ENCODE measurements at regions not wholly inside any gene's neighbourhood (a gene's known extent, or its start where the extent isn't known, plus 50 kb on each side); places are given as distances from the start of the nearest gene placed in this dataset.
"Not testable (repeated sequence)": the region's sequence is repeated elsewhere in the genome, so short reads cannot be mapped to it uniquely, and the experiment has no call there.

- no peak for DNase-seq
These were observed 500.6 kb downstream of the KIF4B start for GRCh38 chr5:155514105-155514563.

DNA sequence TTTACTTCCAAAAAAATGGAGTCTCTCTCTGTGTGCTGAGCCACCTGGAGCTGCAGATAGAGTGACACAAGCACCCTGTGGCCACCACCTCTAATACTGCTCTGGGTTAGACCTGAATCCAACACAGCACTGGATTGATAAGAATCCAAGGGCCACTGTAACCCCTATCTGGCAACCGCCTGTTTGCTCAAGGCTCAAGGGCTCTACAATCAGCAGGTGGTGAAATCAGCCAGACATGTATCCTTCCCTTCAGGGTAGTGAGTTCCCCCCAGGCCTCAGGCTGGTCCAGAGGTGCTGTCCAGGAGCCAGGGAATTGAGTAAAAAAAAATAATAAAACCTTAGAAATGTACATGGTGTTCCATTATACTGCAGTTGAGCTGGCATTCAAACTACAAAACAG lies 509.0 kb downstream of the KIF4B start:
- no peak for DNase-seq

GRCh38 chr5:155529362-155529761 lies 515.8 kb downstream of the KIF4B start:
- no peak for DNase-seq

DNA sequence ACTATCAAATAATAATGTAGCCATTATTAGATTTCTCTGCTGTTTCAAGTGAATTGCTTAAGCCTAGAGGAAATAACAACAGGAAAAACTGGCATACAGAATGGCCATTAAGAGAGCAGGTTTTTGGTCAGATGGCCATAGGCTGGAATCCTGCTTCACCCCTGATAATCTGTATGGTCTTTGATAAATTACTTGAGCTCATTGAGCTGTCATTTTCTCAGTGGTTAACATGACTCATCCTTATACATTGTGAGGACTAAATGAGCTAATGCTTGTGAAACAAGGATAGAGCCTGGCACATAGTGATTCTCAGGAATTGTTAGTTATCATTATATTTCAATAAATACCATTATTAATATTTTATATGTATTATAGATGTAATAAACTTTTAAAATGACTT lies 516.5 kb downstream of the KIF4B start:
- no peak for DNase-seq

DNA sequence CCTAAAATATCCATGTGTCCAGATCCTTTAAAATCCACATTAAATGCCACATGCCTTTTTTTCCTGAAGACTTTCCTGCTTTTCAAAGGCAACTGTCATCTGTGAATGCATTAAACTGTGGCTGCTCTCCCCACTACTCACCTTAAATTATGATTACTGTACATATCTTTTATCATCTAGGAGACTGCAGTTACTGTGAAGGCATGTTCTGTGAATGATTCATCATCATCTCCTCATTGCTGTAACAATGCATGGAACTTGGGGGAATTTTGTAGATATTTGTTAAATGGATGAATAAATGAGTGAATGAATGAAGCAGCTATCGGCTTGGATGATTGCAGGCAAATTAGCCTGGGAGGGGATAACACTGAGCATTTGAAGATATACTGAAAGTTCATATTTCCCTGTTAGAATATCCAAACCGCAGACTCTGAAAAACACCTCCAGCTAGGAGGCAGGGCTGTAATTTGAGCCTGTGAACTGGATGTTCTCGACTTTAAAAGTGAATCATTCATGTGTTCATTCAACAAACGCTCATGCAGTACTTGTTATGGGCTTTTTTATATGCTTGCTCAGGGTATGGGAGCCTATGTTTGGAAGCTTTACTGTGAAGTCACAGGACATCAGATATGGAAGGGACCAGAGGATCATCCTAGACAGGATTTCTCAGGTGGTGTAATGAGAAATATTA lies 519.2 kb downstream of the KIF4B start:
- no peak for DNase-seq

GRCh38 chr5:155540000-155540595 lies 526.5 kb downstream of the KIF4B start:
- DNase-seq: no peak

DNA sequence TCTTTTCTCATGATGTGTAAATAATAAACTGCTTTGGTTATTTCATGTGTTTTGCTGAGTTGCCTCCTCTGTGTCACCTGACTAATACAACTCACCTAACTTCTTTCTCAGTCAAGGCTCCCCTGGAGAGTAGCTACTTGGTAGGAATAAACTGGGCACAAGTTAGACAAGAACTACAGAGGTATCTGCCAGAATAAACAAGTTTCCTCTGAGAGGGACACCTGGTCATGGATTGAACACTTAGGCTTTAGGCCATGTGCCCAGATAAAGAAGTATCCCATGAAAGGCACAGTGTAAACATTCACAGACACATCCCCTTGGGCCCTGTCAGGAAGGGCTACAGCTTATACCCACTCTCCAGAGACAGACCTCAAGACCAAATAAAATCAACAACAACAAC lies 532.5 kb downstream of the KIF4B start:
- no peak for DNase-seq

DNA sequence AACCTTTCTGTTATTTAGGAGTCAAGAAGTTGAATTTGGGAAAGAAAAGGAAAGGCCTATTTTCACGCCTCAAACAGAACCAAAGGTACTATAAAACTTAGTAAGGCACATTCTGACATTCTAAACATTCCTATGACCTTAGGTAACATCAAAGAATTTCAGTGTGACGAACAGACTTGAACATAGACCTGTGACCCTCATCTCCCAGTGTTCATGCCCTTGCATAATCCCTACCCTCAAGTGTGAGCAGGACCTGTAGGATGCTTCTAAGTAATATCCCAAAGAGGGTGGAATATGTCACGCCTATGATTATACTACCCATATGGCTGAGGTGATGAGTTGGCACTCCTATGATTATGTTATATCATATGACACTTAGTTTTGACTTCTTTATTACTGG lies 540.9 kb downstream of the KIF4B start:
- DNase-seq: no peak

DNA sequence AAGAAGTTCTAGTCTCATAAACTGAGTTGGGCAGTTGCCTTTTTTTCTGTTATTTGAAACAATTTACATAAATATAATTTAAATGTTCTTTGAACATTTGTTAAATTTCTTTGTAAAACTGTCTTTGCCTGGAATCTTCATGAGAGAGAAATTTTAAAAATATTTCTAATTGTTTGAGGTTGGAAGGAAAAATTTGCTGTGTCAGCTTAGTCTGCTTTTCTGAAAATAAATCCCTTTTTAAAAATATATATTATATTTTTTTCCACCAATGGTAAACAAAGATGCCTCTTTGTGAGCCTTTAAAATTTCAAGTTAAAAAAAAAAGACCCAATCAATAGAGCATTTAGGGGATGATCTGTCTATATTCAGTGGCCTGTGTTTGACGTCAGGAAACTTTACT lies 542.7 kb downstream of the KIF4B start:
- DNase-seq: no peak

GRCh38 chr5:155556700-155557099 lies 543.1 kb downstream of the KIF4B start:
- no peak for DNase-seq

DNA sequence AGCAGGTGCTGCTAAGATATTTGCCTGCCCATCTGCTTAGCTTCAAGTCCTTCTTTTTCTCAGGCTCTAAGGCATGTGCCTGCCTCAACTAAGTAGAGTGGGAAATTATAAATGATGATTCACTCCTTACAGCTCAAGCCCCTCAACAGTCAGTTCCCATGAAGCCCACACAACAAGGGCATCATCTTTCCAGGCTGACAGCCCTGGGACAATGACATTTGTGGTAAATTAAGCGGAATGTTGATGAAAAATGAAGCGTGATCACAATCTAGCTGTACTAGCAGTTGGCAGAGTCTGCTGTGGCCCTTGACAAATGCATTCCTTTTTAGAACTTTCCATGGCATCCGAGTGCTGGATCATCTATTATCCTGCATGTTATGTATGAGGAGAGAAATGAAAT lies 548.6 kb downstream of the KIF4B start:
- DNase-seq: no peak

DNA sequence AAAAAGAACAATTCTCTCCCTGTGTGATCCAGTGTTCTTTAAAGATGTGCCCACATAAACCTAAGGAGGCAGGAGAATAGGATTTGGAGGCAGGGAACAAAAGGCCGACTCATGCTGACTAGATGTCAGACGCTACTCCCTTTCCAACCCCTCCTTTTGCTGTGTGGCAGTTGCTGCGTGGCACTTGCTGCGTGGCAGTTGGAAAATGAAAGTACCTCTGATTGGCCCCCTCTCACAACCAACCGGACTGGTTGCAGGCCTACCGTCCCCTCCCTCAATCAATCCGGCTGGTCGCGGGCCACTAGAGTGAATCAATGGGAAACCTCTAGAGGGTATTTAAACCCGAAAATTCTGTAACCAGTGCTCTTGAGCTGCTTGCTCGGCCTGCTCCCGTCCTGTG lies 551.0 kb downstream of the KIF4B start:
- no peak for DNase-seq

DNA sequence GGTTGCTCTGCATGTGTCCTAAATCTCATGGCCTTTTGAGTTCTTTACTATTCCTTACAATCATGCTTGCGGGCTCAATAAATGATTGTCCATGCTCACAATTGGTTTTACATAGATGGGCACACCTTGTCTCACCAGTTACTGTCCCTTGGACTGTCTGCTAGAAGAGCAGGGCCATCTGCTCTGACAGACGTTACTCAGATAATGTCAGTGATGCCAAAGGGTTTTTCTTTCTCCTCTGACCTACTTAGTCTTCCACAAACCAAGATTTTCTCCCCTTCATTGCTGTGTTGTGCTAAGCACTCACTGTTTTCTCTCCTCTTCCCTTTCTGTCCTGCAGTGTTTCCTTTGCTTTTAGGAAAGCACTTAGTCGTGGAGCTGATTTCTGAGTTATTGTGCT lies 562.3 kb downstream of the KIF4B start:
- DNase-seq: no peak

DNA sequence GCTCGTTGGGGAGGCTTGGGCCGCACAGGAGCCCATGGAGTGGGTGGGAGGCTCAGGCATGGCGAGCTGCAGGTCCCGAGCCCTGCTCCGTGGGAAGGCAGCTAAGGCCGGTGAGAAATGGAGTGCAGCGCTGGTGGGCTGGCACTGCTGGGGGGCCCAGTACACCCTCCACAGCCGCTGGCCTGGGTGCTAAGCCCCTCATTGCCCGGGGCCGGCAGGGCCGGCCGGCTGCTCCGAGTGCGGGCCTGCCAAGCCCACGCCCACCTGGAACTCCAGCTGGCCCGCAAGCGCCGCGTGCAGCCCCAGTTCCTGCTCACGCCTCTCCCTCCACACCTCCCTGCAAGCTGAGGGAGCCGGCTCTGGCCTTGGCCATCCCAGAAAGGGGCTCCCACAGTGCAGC lies 573.3 kb downstream of the KIF4B start:
- DNase-seq: not testable (repeated sequence)

DNA sequence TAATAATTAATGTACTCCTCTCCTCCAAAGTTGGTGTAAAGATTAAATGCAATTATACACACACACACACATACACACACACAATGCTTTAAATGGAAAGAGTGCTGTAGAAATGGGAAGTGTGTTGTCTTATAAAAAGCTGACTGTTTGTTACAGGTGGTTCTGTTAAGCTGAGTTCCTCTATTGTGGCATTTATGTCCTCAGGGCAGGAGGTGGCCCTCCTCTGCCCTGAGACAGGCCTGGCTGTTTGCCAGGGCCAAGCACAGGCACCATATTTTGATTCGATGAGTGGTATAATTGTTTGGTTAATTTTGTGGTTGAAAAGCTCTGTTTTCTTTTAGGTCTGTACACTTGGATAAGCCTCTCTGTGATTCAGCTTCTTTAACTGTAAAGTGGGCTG lies 573.9 kb downstream of the KIF4B start:
- no peak for DNase-seq

DNA sequence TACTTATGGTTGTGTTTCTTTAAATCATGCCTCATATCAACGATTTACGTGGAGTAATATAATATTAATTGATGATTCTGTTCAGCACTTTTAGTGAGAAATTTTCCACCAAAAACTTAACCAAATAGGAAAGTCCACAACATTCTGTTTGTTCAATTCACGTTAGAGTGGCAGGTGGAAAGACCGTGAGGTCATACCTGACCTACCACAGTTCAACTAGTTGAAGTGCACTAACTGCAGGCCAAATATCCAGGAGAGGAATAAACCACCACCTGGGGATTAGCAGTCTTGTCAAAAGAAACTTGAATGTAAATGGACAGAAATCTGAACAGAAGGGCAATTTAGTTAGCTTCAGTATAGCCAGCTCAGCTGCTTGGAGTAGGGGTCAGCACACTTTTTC lies 577.7 kb downstream of the KIF4B start:
- DNase-seq: no peak

DNA sequence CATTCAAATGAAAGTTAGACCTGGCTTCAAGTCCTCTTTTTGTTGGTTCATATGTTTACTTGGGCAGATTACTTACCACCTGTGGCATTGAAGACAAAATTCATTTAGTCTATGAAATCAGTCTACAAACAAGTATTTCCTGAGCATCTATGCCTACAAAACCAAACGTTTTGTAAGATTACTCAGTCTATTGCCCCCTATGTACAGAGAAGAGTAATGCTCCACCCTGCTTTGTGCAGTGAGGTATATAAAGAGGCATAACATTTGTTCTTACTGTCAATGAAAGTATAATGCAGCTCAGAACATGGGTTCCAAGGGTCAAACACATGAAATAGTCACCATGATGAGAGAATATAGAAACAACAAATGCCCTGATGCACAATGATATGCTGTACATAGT lies 580.7 kb downstream of the KIF4B start:
- no peak for DNase-seq

- DNase-seq: no peak
These were observed 582.2 kb downstream of the KIF4B start for GRCh38 chr5:155595791-155596190.

GRCh38 chr5:155598552-155598951 lies 585.0 kb downstream of the KIF4B start:
- no peak for DNase-seq

GRCh38 chr5:155605920-155606319 lies 592.4 kb downstream of the KIF4B start:
- DNase-seq: no peak

GRCh38 chr5:155616779-155617392 lies 603.3 kb downstream of the KIF4B start:
- DNase-seq: no peak

- no peak for DNase-seq
These were observed 606.1 kb downstream of the KIF4B start for GRCh38 chr5:155619688-155620087.

DNA sequence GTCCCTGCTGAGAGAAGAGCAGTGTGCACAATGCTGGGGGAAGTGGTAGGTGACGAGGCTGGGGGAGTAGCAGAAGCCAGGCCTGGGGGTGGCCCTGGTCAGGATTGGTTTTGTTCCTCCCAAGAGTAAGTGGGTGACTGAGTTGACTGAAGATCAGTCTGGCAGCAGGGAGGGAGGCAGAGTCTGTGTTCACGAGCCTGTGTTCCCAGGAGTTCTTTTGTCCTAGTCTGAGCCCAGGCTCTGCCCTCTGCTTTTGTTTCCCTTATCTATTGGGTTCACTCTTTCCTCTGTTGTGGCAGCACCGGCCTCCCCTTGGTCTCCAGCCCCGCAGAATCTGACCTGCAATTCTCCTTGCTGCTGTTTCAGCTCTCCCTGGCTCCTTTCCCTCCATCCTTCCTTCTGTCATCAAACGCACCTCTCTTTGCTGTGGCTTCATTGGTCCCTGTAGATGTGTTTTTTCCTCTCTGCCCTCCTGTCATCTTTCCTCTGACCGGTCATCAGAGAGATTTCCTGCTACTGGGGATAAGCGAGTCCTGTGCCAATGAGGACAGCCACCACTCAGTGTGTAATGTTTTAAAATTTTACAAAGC lies 607.4 kb downstream of the KIF4B start:
- DNase-seq: no peak

DNA sequence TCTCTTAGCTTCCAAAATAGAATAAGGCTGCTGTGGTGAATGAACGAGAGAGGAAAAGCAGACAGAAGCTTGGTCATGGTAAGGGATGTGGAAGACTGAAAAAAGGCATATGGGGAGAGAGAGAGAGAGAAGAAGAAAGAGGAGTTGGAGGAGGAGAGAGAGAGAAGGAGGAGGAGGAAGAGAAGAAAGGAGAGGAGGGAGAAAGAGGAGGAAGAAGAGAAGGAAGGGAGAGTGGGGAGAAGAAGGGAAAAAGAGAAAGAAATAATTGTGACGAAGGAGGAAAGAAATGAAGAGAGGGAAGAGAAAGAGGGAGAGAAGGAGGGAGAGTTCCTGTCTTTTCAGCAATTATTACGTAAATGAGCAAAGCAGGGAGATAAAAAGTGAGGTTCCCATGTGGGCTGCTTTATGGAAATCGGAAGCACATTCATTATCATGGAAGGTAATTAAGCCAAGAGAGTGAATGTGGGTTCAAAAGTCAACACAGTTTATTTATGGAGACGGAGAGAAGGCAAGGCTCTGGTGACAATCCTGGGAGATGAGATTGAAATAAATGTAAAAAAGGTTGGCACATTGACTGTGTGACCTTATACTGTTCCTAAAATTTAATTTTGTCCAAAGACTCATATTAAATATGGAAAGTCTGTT lies 611.2 kb downstream of the KIF4B start:
- DNase-seq: no peak

All from activated gamma-delta T cell (primary cell).